Peyer's patch (tissue), 4 donors: ENCODE measurements at regions not wholly inside any gene's neighbourhood (a gene's known extent, or its start where the extent isn't known, plus 50 kb on each side); places are given as distances from the start of the nearest gene placed in this dataset.

Experiments
- DNase-seq, 3 donors: peaks; one replicate each; pipeline ENCODE4 v3.0.0-alpha.2; 2017 to 2019
- H3K27ac ChIP-seq, 4 donors: fragments of 200-600 bp; sonication (generic); one replicate each; pipeline ENCODE4 v1.5.1; 2016 to 2019
- H3K27me3 ChIP-seq, 2 donors: fragments of 200-600 bp; sonication (generic); one replicate each; pipeline ENCODE4 v1.5.1; 2019
- H3K36me3 ChIP-seq, 3 donors: fragments of 200-600 bp; sonication (generic); one replicate each; pipeline ENCODE4 v1.5.1; 2016 to 2019
- H3K4me1 ChIP-seq, 4 donors: fragments of 200-600 bp; sonication (generic); one replicate each; pipeline ENCODE4 v1.5.1; 2016 to 2019
- H3K4me3 ChIP-seq, 4 donors: fragments of 200-600 bp; sonication (generic); 1 replicate in 3 of 4; 2 replicates in 1 of 4; pipeline ENCODE4 v1.5.1; 2016 to 2019; ENCODE audit warnings: mild to moderate bottlenecking in 1 of 4
- H3K9me3 ChIP-seq, 4 donors: fragments of 200-600 bp; sonication (generic); one replicate each; pipeline ENCODE4 v1.5.1; 2016 to 2019; ENCODE audit warnings: mild to moderate bottlenecking in 1 of 4
- CTCF ChIP-seq, 6 experiments: fragments of 450-650 bp in 4 of 6; fragments of 200-600 bp in 2 of 6; sonication (generic) in 1 of 6; IDR thresholded peaks; one replicate each; pipeline ENCODE4 v1.5.1; 2017 to 2019; ENCODE audit warnings: antibody characterized with exemption in 6 of 6, mild to moderate bottlenecking in 3 of 6, moderate library complexity in 1 of 6
- POLR2A ChIP-seq, 2 donors: fragments of 450-650 bp; IDR thresholded peaks; one replicate each; pipeline ENCODE4 v1.5.1; 2017; ENCODE audit warnings: antibody characterized with exemption in 2 of 2, mild to moderate bottlenecking in 2 of 2, moderate library complexity in 2 of 2

GRCh38 chrX:3550871-3551270, 162.6 kb downstream of the PRKX start:
- DNase-seq, result no peak
- H3K9me3 ChIP-seq, result no peaks in the 10 kb centered on the region
- no peak for TF ChIP-seq POLR2A (IDR thresholded peaks at IDR 0.05)
- no peak for TF ChIP-seq CTCF (IDR thresholded peaks at IDR 0.05)
- H3K4me1 ChIP-seq, result no peaks in the 10 kb centered on the region
- H3K27me3 ChIP-seq, result no peaks in the 10 kb centered on the region
- no peak overlapping the region for H3K27ac ChIP-seq
- H3K4me3 ChIP-seq, result no peak overlapping the region
- H3K36me3 ChIP-seq, result no peaks in the 10 kb centered on the region

- Histone ChIP-seq H3K9me3 (no peaks in the 10 kb centered on the region), H3K4me1 (no peaks in the 10 kb centered on the region), H3K36me3 (no peaks in the 10 kb centered on the region), H3K27me3 (no peaks in the 10 kb centered on the region), H3K4me3 (no peak overlapping the region), H3K27ac (no peak overlapping the region)
- no peak for TF ChIP-seq CTCF (IDR thresholded peaks at IDR 0.05)
- no peak for TF ChIP-seq POLR2A (IDR thresholded peaks at IDR 0.05)
- peak in 1 of 3 donors; percentile 46 for DNase-seq
These were observed 163.2 kb downstream of the PRKX start for GRCh38 chrX:3550160-3550751.

- no peak overlapping the region for H3K27ac ChIP-seq
- no peaks in the 10 kb centered on the region for H3K9me3 ChIP-seq
- TF ChIP-seq POLR2A (IDR thresholded peaks at IDR 0.05) (no peak), CTCF (IDR thresholded peaks at IDR 0.05) (no peak)
- no peak for DNase-seq
- no peak overlapping the region for H3K4me3 ChIP-seq
- no peaks in the 10 kb centered on the region for H3K36me3 ChIP-seq
- no peaks in the 10 kb centered on the region for H3K27me3 ChIP-seq
- H3K4me1 ChIP-seq, result no peaks in the 10 kb centered on the region
These were observed 164.0 kb downstream of the PRKX start for GRCh38 chrX:3549411-3549911.

- Histone ChIP-seq H3K4me1 (no peaks in the 10 kb centered on the region), H3K9me3 (no peaks in the 10 kb centered on the region), H3K27ac (no peak overlapping the region), H3K27me3 (no peaks in the 10 kb centered on the region), H3K36me3 (no peaks in the 10 kb centered on the region), H3K4me3 (no peak overlapping the region)
- DNase-seq, result no peak
- TF ChIP-seq POLR2A (IDR thresholded peaks at IDR 0.05) (no peak), CTCF (IDR thresholded peaks at IDR 0.05) (peak in 3 of 6 experiments; percentile 31 to 56 (median 40))
These were observed 164.6 kb downstream of the PRKX start for GRCh38 chrX:3548765-3549391.

GRCh38 chrX:3545901-3546300, 167.5 kb downstream of the PRKX start:
- no peak for DNase-seq
- Histone ChIP-seq H3K4me1 (no peaks in the 10 kb centered on the region), H3K9me3 (no peaks in the 10 kb centered on the region), H3K27ac (no peak overlapping the region), H3K36me3 (no peaks in the 10 kb centered on the region), H3K27me3 (no peaks in the 10 kb centered on the region), H3K4me3 (no peak overlapping the region)
- no peak for TF ChIP-seq CTCF (IDR thresholded peaks at IDR 0.05)
- no peak for TF ChIP-seq POLR2A (IDR thresholded peaks at IDR 0.05)
